OCI-LY3 (cell line): ENCODE measurements at regions not wholly inside any gene's neighbourhood (a gene's known extent, or its start where the extent isn't known, plus 50 kb on each side); places are given as distances from the start of the nearest gene placed in this dataset.

ENCODE experiments used
- H2AFZ ChIP-seq: fragments of 200-600, 300-600 bp; shearing (Covaris generic); 2 replicates; pipeline ENCODE4 v1.6.0; 2014; ENCODE audit warnings: antibody characterized with exemption, low read depth, low read length
- H3K27ac ChIP-seq: fragments of 200-600, 300-600 bp; sonication (generic); 2 replicates; pipeline ENCODE4 v1.5.1; 2014; ENCODE audit warnings: mild to moderate bottlenecking, low read length, moderate library complexity, mixed read lengths
- H3K27me3 ChIP-seq: fragments of 200-600, 300-600 bp; sonication (generic); 2 replicates; pipeline ENCODE4 v1.6.1; 2014; ENCODE audit warnings: low read depth, low read length, mixed read lengths
- H3K36me3 ChIP-seq: fragments of 200-600, 300-600 bp; sonication (generic); replicated peaks from 2 replicates; pipeline ENCODE3; 2014; ENCODE audit warnings: low read depth, low read length, mixed read lengths
- H3K4me1 ChIP-seq: fragments of 300-600, 200-600 bp; sonication (generic); 2 replicates; pipeline ENCODE4 v1.6.1; 2014; ENCODE audit warnings: low read length, mixed read lengths
- H3K4me2 ChIP-seq: fragments of 200-600, 300-600 bp; sonication (generic); 2 replicates; pipeline ENCODE4 v1.6.1; 2014; ENCODE audit warnings: low read length, mixed read lengths
- H3K4me3 ChIP-seq: fragments of 300-600, 200-600 bp; sonication (generic); 2 replicates; pipeline ENCODE4 v1.5.1; 2014; ENCODE audit warnings: antibody characterized with exemption, mild to moderate bottlenecking, low read length, moderate library complexity
- H3K79me2 ChIP-seq: fragments of 300-600, 200-600 bp; shearing (Covaris generic); 2 replicates; pipeline ENCODE4 v1.6.1; 2014; ENCODE audit warnings: mild to moderate bottlenecking, low read length, mixed read lengths
- H3K9ac ChIP-seq: fragments of 300-600, 200-600 bp; shearing (Covaris generic); 2 replicates; pipeline ENCODE4 v1.6.0; 2014; ENCODE audit warnings: mild to moderate bottlenecking, low read length, moderate library complexity
- H3K9me3 ChIP-seq: fragments of 200-600, 300-600 bp; shearing (Covaris generic); 2 replicates; pipeline ENCODE4 v1.6.1; 2014; ENCODE audit warnings: low read length, mixed read lengths; ENCODE audit not compliant: insufficient read depth
- H4K20me1 ChIP-seq: fragments of 200-600, 300-600 bp; sonication (generic); 2 replicates; pipeline ENCODE4 v1.6.1; 2016; ENCODE audit warnings: low read length, mixed read lengths; ENCODE audit not compliant: insufficient read depth
- EZH2phosphoT487 ChIP-seq: fragments of 200-600 bp; shearing (Covaris generic); IDR thresholded peaks from 2 replicates; pipeline ENCODE4 v1.6.1; 2018; ENCODE audit warnings: antibody characterized with exemption, mixed run types, low read depth
- TF ChIP-seq, protein P1 (sequence below): fragments of 200-600, 300-600 bp; sonication (generic); IDR thresholded peaks from 2 replicates; pipeline ENCODE4 v1.5.1; 2014; ENCODE audit warnings: antibody characterized with exemption, low read length, low read depth

DNA sequence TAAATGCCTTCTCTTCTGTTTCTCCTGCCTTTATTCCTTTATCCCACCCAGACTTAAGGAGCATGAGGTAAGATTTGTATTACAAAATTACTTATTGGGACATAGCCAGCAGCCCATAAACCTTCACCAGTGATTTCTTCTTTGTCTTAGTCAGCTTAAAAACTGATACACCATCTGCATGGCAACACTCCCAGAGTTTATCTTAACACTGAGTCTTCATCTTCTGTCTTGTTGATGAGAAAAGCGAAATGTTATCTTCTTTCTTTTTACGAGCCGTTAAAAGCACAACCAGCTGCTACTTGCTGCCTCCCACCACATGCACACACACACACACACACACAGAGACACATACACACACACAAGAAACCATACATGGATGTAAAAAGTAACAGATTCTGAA is 116.7 kb downstream of the VCY start:
- H3K27me3 ChIP-seq = no peaks in the 10 kb centered on the region
- H3K79me2 ChIP-seq = no peaks in the 10 kb centered on the region
- no peaks in the 10 kb centered on the region for H3K9me3 ChIP-seq
- H3K27ac ChIP-seq = no peak overlapping the region
- H3K4me3 ChIP-seq = no peak overlapping the region
- no peaks in the 10 kb centered on the region for H3K36me3 ChIP-seq
- H3K4me2 ChIP-seq = no peak overlapping the region
- TF ChIP-seq, protein P1, sequence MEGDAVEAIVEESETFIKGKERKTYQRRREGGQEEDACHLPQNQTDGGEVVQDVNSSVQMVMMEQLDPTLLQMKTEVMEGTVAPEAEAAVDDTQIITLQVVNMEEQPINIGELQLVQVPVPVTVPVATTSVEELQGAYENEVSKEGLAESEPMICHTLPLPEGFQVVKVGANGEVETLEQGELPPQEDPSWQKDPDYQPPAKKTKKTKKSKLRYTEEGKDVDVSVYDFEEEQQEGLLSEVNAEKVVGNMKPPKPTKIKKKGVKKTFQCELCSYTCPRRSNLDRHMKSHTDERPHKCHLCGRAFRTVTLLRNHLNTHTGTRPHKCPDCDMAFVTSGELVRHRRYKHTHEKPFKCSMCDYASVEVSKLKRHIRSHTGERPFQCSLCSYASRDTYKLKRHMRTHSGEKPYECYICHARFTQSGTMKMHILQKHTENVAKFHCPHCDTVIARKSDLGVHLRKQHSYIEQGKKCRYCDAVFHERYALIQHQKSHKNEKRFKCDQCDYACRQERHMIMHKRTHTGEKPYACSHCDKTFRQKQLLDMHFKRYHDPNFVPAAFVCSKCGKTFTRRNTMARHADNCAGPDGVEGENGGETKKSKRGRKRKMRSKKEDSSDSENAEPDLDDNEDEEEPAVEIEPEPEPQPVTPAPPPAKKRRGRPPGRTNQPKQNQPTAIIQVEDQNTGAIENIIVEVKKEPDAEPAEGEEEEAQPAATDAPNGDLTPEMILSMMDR = no peak
- no peak for TF ChIP-seq EZH2phosphoT487
- no peak overlapping the region for H3K9ac ChIP-seq
- H4K20me1 ChIP-seq = no peaks in the 10 kb centered on the region
- no peaks in the 10 kb centered on the region for H3K4me1 ChIP-seq
- no peak overlapping the region for H2AFZ ChIP-seq

DNA sequence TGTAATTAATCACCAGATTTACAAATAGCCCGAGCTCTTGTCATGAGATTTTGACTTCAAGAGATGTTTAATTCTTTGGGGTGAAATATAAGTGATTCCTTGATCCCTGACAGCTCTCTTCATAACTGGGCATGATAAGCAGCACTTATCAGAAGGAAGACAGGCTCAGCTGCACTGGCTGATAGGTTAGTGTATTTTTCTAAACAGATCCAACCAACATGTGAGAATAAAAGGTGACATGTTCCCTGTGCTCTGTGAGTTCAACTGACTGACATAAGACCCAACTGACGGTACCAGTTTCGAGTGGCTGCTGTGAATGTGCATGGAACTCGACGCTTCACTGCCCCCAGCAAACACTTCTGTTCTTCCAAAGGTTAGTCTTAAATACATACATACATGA is 114.8 kb downstream of the VCY start:
- H3K36me3 ChIP-seq = no peaks in the 10 kb centered on the region

DNA sequence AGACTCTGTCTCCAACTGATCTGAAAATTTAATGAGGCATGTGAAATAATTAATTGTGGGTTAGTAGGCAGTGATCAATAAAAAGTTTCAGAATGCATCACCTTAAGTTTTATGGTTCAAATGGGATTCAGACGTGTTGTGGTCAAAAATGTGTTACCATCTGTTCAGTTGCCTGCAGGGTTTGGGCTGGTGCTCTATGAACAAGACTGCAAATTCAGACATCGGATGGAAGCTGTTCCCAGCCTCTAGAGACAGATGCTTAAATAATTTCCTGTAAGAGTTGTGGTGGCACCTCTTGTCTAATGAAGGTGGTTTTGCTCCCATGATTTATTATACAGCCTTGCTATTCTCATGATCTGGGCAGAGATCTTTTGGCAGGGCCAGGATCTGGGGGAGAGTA is 113.6 kb downstream of the VCY start:
- H3K36me3 ChIP-seq = no peaks in the 10 kb centered on the region
- no peaks in the 10 kb centered on the region for H3K27me3 ChIP-seq
- no peaks in the 10 kb centered on the region for H3K4me1 ChIP-seq

More for the DNA sequence above, 114.8 kb downstream of the VCY start:
- Histone ChIP-seq H3K79me2 (no peaks in the 10 kb centered on the region), H3K9ac (no peak overlapping the region), H3K4me1 (no peaks in the 10 kb centered on the region), H2AFZ (no peak overlapping the region), H3K4me3 (no peak overlapping the region), H3K27me3 (no peaks in the 10 kb centered on the region), H3K4me2 (no peak overlapping the region), H3K9me3 (no peaks in the 10 kb centered on the region), H3K27ac (no peak overlapping the region), H4K20me1 (no peaks in the 10 kb centered on the region)
- TF ChIP-seq EZH2phosphoT487 = no peak
- TF ChIP-seq, protein P1 = no peak

DNA sequence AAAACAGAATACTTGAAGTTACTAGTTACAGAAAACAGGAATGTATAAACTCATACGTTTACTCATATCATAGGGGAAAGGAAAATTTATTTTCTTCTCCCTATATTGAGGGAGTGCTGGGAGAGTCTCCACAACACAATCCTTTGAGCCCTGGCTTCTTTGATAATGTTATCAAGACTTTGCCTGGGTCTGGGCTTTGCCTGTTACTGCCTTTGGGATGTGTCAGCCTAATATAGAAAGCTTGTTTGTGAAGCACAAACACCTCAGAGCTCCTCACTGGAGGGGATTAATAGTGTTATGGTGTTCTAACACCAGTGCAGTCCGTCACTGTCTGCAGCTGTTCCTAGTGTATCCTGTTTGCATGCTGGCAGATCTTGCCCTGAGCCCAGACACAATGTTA is 107.8 kb downstream of the VCY start:
- H3K36me3 ChIP-seq = no peaks in the 10 kb centered on the region
- TF ChIP-seq EZH2phosphoT487 = no peak
- TF ChIP-seq, protein P1 = no peak
- H3K27ac ChIP-seq = no peak overlapping the region
- no peak overlapping the region for H3K4me2 ChIP-seq
- H3K9ac ChIP-seq = no peak overlapping the region
- H2AFZ ChIP-seq = no peak overlapping the region
- no peak overlapping the region for H3K4me3 ChIP-seq
- no peaks in the 10 kb centered on the region for H3K79me2 ChIP-seq
- H3K27me3 ChIP-seq = no peaks in the 10 kb centered on the region
- H3K9me3 ChIP-seq = no peaks in the 10 kb centered on the region
- no peaks in the 10 kb centered on the region for H3K4me1 ChIP-seq
- H4K20me1 ChIP-seq = no peaks in the 10 kb centered on the region

More for the DNA sequence above, 113.6 kb downstream of the VCY start:
- no peak overlapping the region for H2AFZ ChIP-seq
- H3K9ac ChIP-seq = no peak overlapping the region
- no peak overlapping the region for H3K4me2 ChIP-seq
- no peak overlapping the region for H3K27ac ChIP-seq
- H4K20me1 ChIP-seq = no peaks in the 10 kb centered on the region
- H3K79me2 ChIP-seq = no peaks in the 10 kb centered on the region
- H3K4me3 ChIP-seq = no peak overlapping the region
- H3K9me3 ChIP-seq = no peaks in the 10 kb centered on the region
- TF ChIP-seq, protein P1 = no peak
- no peak for TF ChIP-seq EZH2phosphoT487
